HG03432 (cell line): ENCODE measurements at regions not wholly inside any gene's neighbourhood (a gene's known extent, or its start where the extent isn't known, plus 50 kb on each side); places are given as distances from the start of the nearest gene placed in this dataset.
A peak's percentile ranks its signal among the peaks of the same experiment; 100 is the strongest.

Source experiments
- ATAC-seq: cut with Tn5 transposase; IDR thresholded peaks from one replicate; pipeline ENCODE4 v1.9.1; 2021; ENCODE audit warnings: mild to moderate bottlenecking, moderate library complexity; ENCODE audit not compliant: unreplicated experiment

GRCh38 chr3:21357241-21357640 lies 393.8 kb downstream of the ZNF385D start:
- ATAC-seq: no peak

GRCh38 chr3:21356402-21356801 lies 394.6 kb downstream of the ZNF385D start:
- ATAC-seq: no peak

GRCh38 chr3:21345382-21345976 lies 405.5 kb downstream of the ZNF385D start:
- ATAC-seq: no peak

GRCh38 chr3:21331857-21332256 lies 419.2 kb downstream of the ZNF385D start:
- no peak for ATAC-seq

- no peak for ATAC-seq
Measured at GRCh38 chr3:21331321-21331720, 419.7 kb downstream of the ZNF385D start.

GRCh38 chr3:21330293-21330692 lies 420.7 kb downstream of the ZNF385D start:
- peak; percentile 97 for ATAC-seq

GRCh38 chr3:21328711-21329390 lies 422.2 kb downstream of the ZNF385D start:
- ATAC-seq: no peak

- ATAC-seq: no peak
Measured at GRCh38 chr3:21326704-21327475, 424.1 kb downstream of the ZNF385D start.

GRCh38 chr3:21314688-21315087 lies 436.3 kb downstream of the ZNF385D start:
- ATAC-seq: no peak

- ATAC-seq: no peak
Measured at GRCh38 chr3:21310891-21311290, 440.1 kb downstream of the ZNF385D start.

GRCh38 chr3:21310161-21310560 lies 440.8 kb downstream of the ZNF385D start:
- no peak for ATAC-seq

GRCh38 chr3:21297304-21297703 lies 453.7 kb downstream of the ZNF385D start:
- ATAC-seq: no peak

GRCh38 chr3:21294768-21295167 lies 456.2 kb downstream of the ZNF385D start:
- no peak for ATAC-seq

- ATAC-seq: no peak
Measured at GRCh38 chr3:21292971-21293370, 458.0 kb downstream of the ZNF385D start.

- peak; percentile 62 for ATAC-seq
Measured at GRCh38 chr3:21290557-21290956, 460.5 kb downstream of the ZNF385D start.

- ATAC-seq: no peak
Measured at GRCh38 chr3:21274079-21274571, 476.9 kb downstream of the ZNF385D start.

- no peak for ATAC-seq
Measured at GRCh38 chr3:21273259-21274025, 477.6 kb downstream of the ZNF385D start.

- ATAC-seq: no peak
Measured at GRCh38 chr3:21271606-21272016, 479.4 kb downstream of the ZNF385D start.

GRCh38 chr3:21269882-21270281 lies 481.1 kb downstream of the ZNF385D start:
- ATAC-seq: no peak

GRCh38 chr3:21260507-21260906 lies 490.5 kb downstream of the ZNF385D start:
- no peak for ATAC-seq

GRCh38 chr3:21259896-21260295 lies 491.1 kb downstream of the ZNF385D start:
- no peak for ATAC-seq
